ENCODE measurements at regions not wholly inside any gene's neighbourhood (a gene's known extent, or its start where the extent isn't known, plus 50 kb on each side); places are given as distances from the start of the nearest gene placed in this dataset.

DNA sequence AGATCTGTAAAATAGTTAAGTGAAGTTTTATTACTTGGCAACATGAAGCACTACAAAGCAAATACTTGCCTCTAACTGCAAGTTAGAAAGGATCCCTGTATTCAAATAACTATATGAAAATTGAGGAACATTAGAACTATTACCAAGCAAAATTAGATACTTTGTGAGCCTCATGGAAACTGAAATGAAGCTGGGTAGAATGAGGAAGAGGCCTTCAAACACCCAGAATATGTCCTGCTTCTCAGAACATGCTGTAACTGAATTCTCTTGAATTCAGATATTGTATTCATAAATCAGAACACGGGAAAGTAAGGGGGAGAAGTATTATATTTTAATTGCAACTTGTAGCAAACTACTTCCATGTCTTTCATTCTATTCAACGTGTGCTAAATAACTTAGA is 947.9 kb downstream of the PCDH17 start:
- no peak for DNase-seq (ENCODE audit: low read depth in 1 of 2, low spot score in 1 of 2)
- Histone ChIP-seq H3K4me3 (replicated peaks; ENCODE audit: insufficient read depth, low read length) (no peak overlapping the region), H3K27me3 (ENCODE audit: insufficient read depth, poor library complexity, severe bottlenecking) (no peaks in the 10 kb centered on the region), H3K27ac (replicated peaks) (no peak overlapping the region)
- TF ChIP-seq, protein P1, sequence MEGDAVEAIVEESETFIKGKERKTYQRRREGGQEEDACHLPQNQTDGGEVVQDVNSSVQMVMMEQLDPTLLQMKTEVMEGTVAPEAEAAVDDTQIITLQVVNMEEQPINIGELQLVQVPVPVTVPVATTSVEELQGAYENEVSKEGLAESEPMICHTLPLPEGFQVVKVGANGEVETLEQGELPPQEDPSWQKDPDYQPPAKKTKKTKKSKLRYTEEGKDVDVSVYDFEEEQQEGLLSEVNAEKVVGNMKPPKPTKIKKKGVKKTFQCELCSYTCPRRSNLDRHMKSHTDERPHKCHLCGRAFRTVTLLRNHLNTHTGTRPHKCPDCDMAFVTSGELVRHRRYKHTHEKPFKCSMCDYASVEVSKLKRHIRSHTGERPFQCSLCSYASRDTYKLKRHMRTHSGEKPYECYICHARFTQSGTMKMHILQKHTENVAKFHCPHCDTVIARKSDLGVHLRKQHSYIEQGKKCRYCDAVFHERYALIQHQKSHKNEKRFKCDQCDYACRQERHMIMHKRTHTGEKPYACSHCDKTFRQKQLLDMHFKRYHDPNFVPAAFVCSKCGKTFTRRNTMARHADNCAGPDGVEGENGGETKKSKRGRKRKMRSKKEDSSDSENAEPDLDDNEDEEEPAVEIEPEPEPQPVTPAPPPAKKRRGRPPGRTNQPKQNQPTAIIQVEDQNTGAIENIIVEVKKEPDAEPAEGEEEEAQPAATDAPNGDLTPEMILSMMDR (IDR thresholded peaks at IDR 0.05; ENCODE audit: insufficient read depth, low read length): no peak
- TF ChIP-seq, protein P2, sequence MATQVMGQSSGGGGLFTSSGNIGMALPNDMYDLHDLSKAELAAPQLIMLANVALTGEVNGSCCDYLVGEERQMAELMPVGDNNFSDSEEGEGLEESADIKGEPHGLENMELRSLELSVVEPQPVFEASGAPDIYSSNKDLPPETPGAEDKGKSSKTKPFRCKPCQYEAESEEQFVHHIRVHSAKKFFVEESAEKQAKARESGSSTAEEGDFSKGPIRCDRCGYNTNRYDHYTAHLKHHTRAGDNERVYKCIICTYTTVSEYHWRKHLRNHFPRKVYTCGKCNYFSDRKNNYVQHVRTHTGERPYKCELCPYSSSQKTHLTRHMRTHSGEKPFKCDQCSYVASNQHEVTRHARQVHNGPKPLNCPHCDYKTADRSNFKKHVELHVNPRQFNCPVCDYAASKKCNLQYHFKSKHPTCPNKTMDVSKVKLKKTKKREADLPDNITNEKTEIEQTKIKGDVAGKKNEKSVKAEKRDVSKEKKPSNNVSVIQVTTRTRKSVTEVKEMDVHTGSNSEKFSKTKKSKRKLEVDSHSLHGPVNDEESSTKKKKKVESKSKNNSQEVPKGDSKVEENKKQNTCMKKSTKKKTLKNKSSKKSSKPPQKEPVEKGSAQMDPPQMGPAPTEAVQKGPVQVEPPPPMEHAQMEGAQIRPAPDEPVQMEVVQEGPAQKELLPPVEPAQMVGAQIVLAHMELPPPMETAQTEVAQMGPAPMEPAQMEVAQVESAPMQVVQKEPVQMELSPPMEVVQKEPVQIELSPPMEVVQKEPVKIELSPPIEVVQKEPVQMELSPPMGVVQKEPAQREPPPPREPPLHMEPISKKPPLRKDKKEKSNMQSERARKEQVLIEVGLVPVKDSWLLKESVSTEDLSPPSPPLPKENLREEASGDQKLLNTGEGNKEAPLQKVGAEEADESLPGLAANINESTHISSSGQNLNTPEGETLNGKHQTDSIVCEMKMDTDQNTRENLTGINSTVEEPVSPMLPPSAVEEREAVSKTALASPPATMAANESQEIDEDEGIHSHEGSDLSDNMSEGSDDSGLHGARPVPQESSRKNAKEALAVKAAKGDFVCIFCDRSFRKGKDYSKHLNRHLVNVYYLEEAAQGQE (IDR thresholded peaks at IDR 0.05; ENCODE audit: insufficient replicate concordance, low read depth): no peak
- TF ChIP-seq POLR2AphosphoS5 (IDR thresholded peaks at IDR 0.05; ENCODE audit: low read depth) (no peak), GABPA (IDR thresholded peaks at IDR 0.05; ENCODE audit: low read depth) (no peak), SPI1 (IDR thresholded peaks at IDR 0.05; ENCODE audit: borderline replicate concordance, low read depth) (peak; percentile 56; the same call in 1 of the 2 replicates)

DNA sequence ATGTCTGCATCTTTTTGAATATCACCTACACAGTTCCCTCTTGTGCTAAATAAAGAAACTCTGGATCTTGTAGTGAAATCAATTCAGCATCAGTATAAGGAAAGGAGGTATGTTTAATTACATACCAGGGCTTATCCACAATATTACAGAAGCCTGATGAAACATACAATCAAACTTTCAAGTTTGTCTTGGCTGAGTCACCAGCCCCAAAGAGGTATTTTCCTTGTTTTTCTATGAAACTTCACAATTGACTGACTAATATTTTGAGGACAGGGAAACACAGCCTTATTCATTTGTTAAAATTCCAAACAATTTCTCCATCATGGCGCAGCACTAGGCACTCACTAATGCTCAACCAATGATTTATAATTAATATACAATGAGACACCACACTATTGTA is 952.4 kb downstream of the PCDH17 start:
- TF ChIP-seq GABPA (IDR thresholded peaks at IDR 0.05; ENCODE audit: low read depth): no peak
- no peak for TF ChIP-seq POLR2AphosphoS5 (IDR thresholded peaks at IDR 0.05; ENCODE audit: low read depth)
- no peak for TF ChIP-seq SPI1 (IDR thresholded peaks at IDR 0.05; ENCODE audit: borderline replicate concordance, low read depth)
- TF ChIP-seq, protein P2 (IDR thresholded peaks at IDR 0.05; ENCODE audit: insufficient replicate concordance, low read depth): no peak
- TF ChIP-seq, protein P1 (IDR thresholded peaks at IDR 0.05; ENCODE audit: insufficient read depth, low read length): no peak
- DNase-seq (ENCODE audit: low read depth in 1 of 2, low spot score in 1 of 2): no peak
- H3K27me3 ChIP-seq (ENCODE audit: insufficient read depth, poor library complexity, severe bottlenecking): no peaks in the 10 kb centered on the region
- no peak overlapping the region for H3K27ac ChIP-seq (replicated peaks)
- H3K4me3 ChIP-seq (replicated peaks; ENCODE audit: insufficient read depth, low read length): no peak overlapping the region

DNA sequence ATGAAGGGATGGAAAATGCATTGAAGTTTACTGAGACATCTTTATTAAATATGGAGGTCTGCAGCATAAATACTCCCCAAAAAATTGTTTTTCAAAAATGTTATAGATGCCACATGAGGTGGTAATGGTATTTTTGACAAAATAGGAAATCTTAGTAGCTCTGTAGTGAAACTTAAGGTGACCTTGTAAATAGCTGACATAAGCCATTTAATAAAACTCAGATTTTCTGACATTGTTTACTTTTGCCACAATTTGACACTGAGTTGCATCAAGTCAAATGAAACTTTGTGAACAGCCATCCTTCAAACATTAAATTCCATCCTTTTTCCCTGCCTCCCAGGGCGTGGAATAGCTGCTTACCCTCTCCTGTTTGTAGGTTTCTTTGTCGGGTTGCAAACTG is 953.1 kb downstream of the PCDH17 start:
- no peak for DNase-seq (ENCODE audit: low read depth in 1 of 2, low spot score in 1 of 2)
- Histone ChIP-seq H3K27me3 (ENCODE audit: insufficient read depth, poor library complexity, severe bottlenecking) (no peaks in the 10 kb centered on the region), H3K4me3 (replicated peaks; ENCODE audit: insufficient read depth, low read length) (no peak overlapping the region), H3K27ac (replicated peaks) (no peak overlapping the region)
- no peak for TF ChIP-seq POLR2AphosphoS5 (IDR thresholded peaks at IDR 0.05; ENCODE audit: low read depth)
- TF ChIP-seq SPI1 (IDR thresholded peaks at IDR 0.05; ENCODE audit: borderline replicate concordance, low read depth): no peak
- TF ChIP-seq GABPA (IDR thresholded peaks at IDR 0.05; ENCODE audit: low read depth): no peak
- TF ChIP-seq, protein P2 (IDR thresholded peaks at IDR 0.05; ENCODE audit: insufficient replicate concordance, low read depth): no peak
- TF ChIP-seq, protein P1 (IDR thresholded peaks at IDR 0.05; ENCODE audit: insufficient read depth, low read length): no peak

All from HL-60 (cell line).